ENCODE measurements at regions not wholly inside any gene's neighbourhood (a gene's known extent, or its start where the extent isn't known, plus 50 kb on each side); places are given as distances from the start of the nearest gene placed in this dataset.
"Not testable (repeated sequence)": the region's sequence is repeated elsewhere in the genome, so short reads cannot be mapped to it uniquely, and the experiment has no call there.

DNA sequence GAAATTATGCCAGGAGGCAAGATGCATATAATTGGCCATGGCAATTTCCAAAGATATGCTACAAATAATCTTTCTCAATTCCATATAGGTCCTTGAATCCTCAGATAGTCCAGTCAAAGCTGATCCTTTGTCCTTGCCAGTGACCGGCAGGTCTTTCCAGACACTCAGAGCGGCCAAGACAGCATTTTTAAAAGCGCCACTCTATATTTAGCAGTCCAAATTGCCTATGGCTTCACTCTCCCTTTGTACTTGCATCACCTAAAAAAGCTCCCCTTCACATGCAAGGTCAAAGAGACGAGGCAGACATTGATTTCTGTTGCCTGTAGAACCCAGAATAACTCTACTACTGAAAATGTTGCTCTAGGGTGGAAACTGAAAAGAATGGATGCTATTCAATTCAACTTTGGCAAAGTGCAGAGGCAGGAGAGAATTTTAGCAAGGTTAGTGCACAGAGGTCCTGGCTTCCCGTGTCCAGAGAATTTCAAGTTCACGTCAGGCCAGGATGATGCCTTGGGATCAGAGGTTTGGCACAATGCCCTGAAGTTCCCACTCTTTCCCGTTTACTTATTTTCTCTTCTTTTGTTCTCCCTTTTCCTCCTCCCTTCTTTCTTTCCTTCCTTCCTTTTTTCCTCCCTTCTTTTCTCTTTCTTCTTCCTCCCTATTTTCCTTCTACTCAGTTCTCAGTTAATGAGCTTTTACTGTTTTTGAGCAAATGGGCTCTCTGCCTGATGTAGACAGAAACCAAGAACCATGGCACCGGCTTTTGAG, 108.5 kb downstream of the KCNK1 start:
- no peak for DNase-seq

DNA sequence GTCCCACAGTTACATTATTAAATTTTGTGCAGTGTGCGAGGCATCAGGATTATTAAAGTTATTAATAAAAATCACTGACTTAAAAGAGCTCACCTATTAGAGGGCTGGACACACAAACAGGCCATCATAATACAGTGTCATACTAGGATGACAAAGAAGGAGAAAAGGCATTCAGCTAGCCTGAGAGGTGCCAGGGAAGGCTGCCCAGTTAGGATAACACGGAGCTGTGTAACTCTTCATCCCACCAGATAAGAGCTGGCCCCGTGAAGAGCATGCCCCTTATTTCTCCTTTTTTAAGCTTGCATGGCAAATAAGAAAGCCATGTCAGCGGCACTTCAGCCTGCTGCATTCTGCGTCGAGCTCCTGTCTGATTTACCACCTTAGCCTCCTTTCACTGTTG, 109.5 kb downstream of the KCNK1 start:
- DNase-seq, result no peak

DNA sequence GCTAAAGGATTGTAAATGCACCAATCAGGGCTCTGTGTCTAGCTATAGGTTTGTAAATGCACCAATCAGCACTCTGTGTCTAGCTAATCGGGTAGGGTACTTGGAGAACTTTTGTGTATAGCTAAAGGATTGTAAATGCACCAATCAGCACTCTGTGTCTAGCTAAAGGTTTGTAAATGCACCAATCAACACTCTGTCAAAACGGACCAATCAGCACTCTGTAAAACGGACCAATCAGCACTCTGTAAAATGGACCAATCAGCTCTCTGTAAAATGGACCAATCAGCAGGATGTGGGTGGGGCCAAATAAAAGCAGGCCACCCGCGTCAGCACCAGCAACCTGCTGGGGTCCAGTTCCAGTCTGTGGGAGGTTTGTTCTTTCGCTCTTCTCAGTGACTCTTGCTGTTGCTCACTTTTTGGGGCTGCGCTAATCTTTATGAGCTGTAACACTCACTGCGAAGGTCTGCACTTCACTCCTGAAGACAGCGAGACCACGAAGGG, 110.3 kb downstream of the KCNK1 start:
- not testable (repeated sequence) for DNase-seq

DNA sequence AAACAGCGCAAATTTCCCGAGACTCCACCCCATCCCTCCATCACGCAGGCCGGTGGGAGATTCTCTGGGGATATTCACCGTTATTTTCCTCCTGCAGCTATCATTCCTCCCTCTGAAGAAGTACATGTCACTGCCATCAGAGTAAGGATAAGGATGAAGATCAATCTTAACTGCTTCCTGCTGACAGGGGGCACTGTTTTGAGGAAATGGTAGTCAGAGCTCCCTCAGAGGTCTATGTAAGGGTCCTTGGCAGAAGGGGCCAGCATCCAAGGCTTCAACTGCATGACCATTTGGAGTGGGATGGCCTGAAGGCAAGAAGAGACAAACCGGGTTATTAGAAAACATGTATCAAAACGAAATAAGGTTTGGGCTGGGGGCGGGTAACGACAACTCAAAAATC, 111.5 kb downstream of the KCNK1 start:
- DNase-seq, result no peak

DNA sequence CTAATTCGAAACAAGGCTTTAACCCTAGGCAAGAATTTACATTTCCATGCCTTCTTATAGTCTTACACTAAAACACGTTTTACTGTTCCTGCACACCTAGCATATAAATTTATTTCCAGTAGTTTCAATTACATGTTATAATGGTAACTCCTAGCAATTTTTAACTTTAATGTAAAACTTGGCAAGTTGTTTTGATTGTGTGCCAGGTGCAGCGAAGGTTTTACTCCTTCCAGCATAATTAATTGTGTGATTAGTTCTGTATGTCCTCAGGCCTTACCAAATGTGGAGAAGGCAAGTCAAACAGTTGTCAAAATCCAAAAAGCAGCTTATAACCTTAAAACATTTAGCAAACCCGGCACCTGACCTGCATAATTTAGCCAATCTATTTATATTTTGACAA, 114.8 kb downstream of the KCNK1 start:
- DNase-seq, result no peak

DNA sequence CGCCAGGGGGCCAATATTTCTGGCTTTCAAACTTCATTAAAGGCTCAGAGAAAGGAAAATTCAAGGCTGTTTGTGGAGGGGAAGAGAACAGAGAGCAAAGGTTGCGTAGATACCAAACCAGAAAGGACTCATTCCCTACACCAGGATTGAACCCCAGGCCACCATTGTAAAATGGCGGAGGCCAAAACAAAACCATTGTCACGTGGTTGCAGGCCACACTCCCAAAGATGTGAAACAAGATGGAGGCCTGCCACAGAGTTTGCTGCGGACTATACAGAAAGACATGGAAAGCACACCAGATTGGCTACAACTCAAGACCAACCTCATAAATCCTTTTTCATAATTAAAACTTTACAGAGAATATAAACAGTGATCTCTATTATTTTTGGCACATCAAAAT, 116.5 kb downstream of the KCNK1 start:
- DNase-seq, result no peak

DNA sequence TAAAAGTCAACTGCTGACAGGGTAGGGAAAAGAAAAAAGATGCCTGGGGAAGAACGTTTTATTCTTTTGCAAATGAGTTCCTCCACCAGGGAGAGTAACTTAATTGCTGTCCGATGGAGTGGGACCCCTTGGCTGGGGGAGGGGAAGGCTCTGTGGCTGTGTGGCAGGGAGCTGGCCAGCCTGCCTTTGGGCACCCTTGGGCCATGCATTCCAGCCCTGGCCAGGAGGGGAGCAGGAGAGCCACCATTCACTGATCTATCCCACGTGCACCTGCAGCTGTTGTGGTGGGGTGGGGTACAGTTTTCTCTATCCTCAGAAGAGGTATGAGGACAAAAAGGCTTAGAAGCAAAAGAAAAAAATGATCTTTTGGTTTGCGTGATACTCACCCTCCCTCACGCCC, 116.9 kb downstream of the KCNK1 start:
- DNase-seq, result no peak

DNA sequence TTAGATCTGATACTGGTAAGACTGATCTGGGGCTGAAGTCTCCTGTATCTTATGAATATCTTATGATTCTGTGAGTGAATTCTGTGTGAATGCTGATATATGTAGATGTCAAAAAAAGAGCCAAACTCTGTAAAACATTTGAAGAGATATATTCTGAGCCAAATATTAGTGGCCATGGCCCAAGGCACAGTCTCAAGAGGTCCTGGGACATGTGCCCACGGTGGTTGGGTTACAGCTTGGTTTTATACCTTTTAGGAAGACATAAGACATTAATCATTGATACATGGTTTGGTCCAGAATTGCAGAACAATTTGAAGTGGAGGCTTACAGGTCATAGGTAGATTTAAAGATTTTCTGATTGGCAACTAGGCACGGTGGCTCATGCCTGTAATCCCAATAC, 118.3 kb downstream of the KCNK1 start:
- no peak for DNase-seq

DNA sequence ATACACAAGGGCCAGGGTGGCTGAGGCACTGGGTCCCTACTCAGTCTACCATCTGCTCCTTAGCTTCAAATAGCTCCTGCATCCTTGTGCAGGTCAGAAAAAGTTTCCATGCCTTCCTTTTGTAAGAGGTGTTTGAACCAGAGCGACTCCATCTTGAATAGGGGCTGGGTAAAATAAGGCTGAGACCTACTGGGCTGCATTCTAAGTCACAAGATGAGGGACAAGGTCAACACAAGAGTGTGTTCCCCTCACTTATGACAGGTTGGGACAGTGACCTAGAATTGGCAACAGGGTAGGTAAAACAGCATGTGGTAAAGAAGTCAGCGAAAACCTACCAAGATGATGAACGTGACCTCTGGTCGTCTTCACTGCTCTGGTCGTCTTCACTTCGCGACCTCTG, 120.5 kb downstream of the KCNK1 start:
- DNase-seq, result no peak

DNA sequence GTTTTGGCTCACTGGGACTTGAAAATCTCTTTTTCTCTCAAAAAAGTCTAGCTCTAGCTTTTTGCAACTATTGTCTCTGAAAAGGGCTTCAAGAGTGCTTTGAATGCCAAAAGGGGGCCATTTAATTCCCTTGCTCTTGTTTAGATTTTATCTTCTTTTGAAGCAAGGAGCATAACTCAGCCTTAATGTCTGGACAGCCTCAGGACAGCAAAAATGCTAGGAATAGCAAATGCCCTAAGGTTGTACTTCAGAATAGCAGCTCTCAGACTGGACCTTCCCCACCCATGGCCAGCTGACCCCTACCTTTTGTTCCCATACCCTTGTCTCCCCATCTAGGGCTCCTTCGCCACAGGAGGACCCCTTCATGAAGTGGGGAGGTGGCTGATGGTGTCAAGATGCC, 121.4 kb downstream of the KCNK1 start:
- no peak for DNase-seq

DNA sequence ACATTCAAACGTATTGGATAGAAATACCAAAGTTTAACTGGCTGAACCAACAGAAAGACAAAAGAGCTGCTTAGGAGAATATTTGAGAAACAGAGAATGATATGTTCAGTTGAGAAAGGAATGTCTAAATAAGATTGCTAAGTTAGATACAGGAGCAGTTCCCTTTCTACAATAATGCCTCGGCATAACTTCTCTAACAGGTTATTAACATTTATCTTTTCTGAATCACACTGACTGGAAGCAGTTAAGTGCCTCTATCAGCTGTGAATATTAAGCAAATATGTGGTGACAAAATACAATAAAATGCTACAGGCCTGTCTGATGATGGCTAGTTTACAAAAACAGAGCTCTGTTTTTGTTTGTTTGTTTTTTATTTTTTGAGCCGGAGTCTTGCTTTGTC, 121.9 kb downstream of the KCNK1 start:
- no peak for DNase-seq

DNA sequence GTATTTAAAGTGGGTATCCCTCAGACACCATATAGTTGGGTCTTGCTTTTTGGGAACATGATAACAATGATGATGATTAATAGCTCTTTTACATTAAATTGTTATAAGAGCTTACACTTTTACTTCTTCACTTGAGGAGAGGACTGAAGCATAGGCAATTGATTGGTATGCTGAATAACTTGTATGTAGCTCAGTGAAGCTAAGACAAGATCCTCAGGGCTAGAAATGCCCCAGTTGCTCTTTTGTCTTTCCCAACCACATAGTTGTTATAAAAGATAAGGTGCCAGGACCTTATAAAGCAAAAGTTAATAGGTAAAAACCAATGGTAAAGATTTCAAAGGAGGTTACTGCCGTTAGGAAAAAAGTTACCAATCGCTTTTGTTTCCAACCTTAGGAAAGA, 123.4 kb downstream of the KCNK1 start:
- no peak for DNase-seq

DNA sequence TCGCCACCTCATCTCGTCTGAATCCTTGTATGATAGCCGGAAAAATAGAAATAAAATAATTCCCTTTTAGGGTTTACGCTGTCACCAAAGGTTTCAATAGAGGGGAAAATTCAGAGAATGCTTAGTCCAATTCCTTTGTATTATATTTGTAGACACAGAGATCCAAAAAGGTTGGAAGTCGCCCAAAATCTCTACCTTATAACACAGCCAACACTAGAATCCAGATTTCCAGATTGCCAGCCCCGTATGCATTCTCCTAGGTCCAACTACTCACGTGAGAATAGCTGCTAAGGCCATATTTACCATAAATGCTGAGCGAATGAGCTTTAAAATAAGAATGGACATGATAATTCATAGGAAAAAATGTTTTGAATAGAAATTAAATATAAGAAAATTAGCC, 124.5 kb downstream of the KCNK1 start:
- DNase-seq, result no peak

DNA sequence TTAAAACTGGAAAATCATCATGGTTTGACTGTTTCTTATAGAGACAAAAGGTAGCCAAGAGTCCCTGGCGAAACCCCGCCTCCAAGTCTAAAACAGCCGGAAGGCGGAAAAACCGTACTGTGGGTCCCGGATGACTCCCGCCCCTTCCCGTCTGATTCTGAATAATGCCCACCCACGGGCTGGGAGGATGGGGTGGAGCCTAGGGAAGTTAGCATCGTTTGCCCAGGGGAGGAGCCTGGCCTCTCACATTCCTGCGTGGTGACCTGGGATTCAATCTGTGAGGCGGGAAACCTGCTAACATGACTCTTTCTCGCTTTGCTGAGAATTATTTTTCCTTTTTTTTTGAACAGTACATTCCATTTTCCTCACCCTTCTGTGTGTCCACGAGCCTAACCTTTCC, 124.9 kb downstream of the KCNK1 start:
- no peak for DNase-seq

DNA sequence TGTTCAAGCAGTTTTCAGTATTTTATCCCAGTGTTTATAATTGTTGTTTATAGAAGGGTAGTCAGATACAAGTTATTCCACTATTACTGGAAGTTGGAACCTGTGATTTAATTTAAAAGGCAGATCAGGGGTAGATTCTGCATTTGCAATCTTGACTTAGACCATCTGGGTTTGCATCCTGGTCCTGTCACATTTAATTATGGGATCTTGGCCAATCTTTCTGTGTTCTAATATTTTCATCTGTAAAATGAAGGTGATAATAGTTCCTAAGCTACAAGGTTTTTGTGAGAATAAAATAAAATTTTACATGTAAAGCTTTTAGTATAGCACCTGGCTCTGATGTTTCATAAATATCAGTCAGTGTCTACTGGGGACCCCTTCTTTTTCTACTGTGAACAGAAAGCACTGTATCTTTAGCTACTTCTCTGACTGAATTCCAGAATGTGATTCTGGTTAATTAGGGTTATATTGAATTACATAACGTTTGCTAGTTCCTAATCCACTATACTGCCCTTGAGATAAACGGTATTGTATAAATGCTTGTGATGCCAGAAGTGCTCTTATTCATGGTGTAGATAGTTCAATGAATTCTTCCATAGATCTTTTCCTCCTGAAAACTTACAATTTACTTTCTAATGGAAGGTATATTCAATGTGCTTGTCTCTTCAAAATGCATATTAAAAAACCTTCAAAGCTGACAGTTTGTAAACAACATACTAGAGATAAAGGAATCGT, 131.0 kb downstream of the KCNK1 start:
- DNase-seq, result no peak

DNA sequence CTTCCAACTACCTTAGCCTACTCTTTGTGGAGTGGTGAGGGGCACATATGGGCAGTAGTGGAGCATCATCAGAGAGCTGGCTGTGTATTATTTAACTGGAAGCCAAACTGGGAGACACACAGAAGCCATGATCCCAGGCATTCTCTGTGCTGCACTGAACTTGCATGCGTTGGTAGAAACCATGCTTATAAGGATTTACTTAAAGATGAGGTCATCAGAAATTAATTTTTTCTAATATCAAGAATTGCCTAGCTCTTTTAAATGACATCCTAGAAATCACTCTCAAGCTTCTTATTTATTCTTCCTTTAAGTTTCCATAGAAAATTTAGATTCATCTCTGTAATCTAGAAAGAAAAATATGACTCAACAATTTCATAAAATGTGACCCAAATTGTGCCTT, 136.2 kb downstream of the KCNK1 start:
- no peak for DNase-seq

DNA sequence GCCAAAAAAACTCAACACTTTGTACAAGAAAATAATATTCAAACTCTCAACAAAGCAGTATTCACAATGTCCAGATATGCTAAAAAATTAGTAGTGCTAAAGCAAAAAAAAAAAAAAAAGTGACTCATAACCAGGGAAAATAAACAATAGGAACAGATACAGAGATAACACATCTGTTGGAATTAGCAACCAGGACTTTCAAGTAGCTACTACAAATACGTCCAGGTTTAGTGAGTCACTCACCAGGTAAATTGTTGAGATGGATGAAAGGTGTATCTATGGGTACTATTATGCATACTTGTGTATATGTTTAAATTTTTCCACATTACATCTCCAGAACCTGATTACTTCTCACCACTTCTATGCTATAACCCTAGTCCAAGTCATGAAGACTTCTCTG, 144.8 kb upstream of the SLC35F3 start:
- no peak for DNase-seq

DNA sequence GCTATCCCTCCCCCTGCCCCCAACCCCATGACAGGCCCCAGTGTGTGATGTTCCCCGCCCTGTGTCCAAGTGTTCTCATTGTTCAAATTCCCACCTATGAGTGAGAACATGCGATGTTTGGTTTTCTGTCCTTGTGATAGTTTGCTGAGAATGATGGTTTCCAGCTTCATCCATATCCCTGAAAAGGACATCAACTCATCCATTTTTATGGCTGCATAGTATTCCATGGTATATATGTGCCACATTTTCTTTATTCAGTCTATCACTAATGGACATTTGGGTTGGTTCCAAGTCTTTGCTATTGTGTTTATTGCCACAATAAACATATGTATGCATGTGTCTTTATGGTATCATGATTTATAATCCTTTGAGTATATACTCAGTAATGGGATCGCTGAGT, 140.2 kb upstream of the SLC35F3 start:
- not testable (repeated sequence) for DNase-seq

DNA sequence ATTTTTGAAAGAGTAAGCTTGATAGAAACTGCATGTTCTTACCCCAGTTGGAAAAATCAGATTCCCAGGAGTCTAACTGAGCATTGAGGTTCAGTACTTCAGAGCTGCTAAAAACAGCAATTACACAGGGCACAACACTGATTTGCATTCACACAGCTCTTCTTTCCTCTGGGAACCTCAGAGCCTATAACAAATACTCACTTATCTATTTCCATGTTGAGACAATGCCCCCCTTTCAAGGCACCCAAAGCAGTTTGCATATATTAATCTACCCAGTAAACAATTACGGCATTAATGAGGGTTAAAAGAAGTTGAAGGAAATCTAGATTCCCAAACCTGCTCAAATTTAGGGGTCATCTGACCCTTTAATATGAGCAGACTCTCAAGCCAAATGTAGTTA, 126.9 kb upstream of the SLC35F3 start:
- no peak for DNase-seq

DNA sequence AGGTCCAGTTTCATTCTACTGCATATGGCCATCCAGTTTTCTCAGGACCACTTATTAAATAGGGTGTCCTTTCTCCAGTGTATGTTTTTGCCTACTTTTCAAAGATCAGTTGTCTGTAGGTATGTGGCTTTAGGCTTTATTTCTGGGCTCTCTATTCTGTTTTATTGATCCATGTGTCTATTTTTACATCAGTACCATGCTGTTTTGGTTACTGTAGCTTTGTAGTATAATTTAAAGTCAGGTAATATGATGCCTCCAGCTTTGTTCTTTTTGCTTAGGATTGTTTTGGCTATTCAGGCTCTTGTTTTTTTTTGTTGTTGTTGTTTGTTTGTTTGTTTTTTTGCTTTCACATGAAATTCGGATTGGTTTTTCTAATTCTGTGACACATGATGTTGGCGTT, 124.4 kb upstream of the SLC35F3 start:
- no peak for DNase-seq

DNA sequence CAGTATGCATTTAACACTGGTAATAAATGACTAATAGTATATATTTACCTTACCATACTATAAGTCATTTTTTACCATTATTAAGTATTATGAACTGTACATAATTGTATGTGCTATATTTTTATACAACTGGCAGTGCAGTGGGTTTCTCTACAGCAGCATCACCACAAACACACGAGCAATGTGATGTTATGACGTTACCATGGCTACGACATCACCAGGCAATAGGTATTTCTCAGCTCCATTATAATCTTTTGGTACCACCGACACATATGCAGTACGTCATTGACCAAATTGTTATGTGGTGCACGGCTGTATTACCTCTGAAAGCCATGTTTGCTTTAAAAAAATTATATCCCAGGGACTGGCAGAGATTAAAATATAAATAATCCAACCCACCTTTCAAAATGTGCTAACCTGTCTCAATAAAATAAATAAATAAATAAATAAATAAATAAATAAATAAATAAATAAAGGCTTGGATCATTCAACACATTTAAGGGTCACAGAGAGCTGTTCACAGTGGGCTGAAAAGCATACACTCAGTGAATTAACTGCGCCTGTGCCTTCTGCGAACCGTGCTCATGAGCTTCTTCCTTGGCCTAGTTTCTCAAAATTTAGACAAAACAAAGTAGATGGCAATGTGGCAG, 121.4 kb upstream of the SLC35F3 start:
- no peak for DNase-seq

DNA sequence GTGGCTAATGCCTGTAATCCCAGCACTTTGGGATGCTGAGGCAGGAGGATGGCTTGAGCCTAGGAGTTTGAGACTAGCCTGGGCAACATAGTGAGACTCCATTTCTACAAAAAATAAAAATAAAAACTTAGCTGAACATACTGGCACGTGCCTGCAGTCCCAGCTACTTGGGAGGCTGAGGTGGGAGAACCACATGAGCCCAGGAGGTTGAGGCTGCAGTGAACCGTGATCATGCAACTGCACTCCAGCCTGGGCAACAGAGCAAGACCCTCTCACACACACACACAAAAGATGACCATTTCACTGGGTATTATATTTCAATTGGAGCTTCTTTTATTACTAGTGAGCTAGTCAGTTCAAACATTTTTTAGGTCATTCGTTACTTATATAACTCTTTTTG, 116.9 kb upstream of the SLC35F3 start:
- no peak for DNase-seq

DNA sequence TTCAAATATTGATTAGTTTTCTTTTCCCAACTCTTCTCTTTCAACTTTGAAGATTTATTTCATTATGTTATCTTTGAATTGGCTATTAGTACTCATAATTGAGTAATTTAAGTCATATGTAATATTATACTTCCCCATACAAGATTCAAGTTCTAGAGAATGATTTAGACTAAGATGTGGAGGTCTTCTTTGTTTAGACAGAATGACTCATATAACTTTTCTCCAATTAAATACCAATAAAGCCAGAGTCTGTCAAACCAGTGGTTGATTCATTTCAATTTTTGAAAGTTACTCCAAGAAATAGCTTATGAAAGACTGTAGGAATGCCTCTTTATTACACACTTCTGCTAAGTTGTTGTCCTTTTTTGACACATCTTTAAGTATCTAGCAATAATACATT, 115.8 kb upstream of the SLC35F3 start:
- DNase-seq, result no peak

DNA sequence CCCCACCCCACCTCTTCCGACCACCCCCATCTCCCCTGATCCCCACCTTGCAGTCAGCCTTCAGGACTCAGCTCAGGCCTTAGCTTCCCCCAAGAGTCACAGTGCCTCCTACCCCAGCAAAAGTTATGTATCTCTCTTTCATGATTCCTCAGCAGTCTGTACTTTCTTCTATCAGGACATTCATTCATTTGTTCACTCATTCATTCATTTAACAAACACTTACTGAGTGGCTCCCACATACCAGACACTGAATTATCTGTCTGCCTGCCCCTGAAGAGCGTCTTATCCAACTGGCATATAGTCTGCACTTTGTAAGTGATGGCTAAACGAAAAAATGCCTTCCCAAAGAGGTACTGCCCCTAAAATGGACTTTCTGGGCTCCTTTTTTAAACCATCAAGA, 114.4 kb upstream of the SLC35F3 start:
- DNase-seq, result no peak

All from NCI-H69 (cell line).